Esophagus muscularis mucosa (tissue), 4 donors: ENCODE measurements at regions not wholly inside any gene's neighbourhood (a gene's known extent, or its start where the extent isn't known, plus 50 kb on each side); places are given as distances from the start of the nearest gene placed in this dataset.

Experiments used
- DNase-seq: peaks from one replicate; pipeline ENCODE4 v3.0.0-alpha.2; 2017; ENCODE audit errors: extremely low spot score
- H3K27ac ChIP-seq, 4 donors: fragments of 200-600 bp; sonication (generic); replicated peaks in 1 of 4; 1 replicate in 3 of 4; 2 replicates in 1 of 4; pipeline ENCODE4 v1.5.1; 2016 to 2019; ENCODE audit warnings: mild to moderate bottlenecking in 1 of 4
- H3K27me3 ChIP-seq, 4 donors: fragments of 200-600 bp; sonication (generic); one replicate each; pipeline versions ENCODE4 v1.5.1 to v1.6.0; 2016 to 2019
- H3K36me3 ChIP-seq, 4 donors: fragments of 200-600 bp; sonication (generic); one replicate each; pipeline ENCODE4 v1.5.1; 2016 to 2019
- H3K4me1 ChIP-seq, 4 donors: fragments of 200-600 bp; sonication (generic); one replicate each; pipeline ENCODE4 v1.5.1; 2016 to 2019
- H3K4me3 ChIP-seq, 4 donors: fragments of 200-600 bp; sonication (generic); 1 replicate in 2 of 4; 2 replicates in 2 of 4; pipeline ENCODE4 v1.5.1; 2016 to 2019; ENCODE audit warnings: mild to moderate bottlenecking in 4 of 4, moderate library complexity in 1 of 4
- H3K9me3 ChIP-seq, 4 donors: fragments of 200-600 bp; sonication (generic); 1 replicate in 3 of 4; 2 replicates in 1 of 4; pipeline ENCODE4 v1.5.1; 2016 to 2019
- CTCF ChIP-seq, 3 experiments: fragments of 200-600 bp in 2 of 3; fragments of 450-650 bp in 1 of 3; sonication (generic) in 2 of 3; IDR thresholded peaks; one replicate each; pipeline ENCODE4 v1.5.1; 2017 to 2019; ENCODE audit warnings: antibody characterized with exemption in 3 of 3, mild to moderate bottlenecking in 2 of 3, moderate library complexity in 1 of 3
- EP300 ChIP-seq: sonication (generic); formaldehyde crosslinking; IDR thresholded peaks from one replicate; pipeline ENCODE4 v1.6.1; 2017; ENCODE audit warnings: antibody characterized with exemption
- POLR2A ChIP-seq: fragments of 450-650 bp; IDR thresholded peaks from one replicate; pipeline ENCODE4 v1.6.1; 2017; ENCODE audit warnings: antibody characterized with exemption, moderate library complexity, mild to moderate bottlenecking, low read depth
- POLR2AphosphoS5 ChIP-seq, 2 donors: sonication (generic); formaldehyde crosslinking; IDR thresholded peaks; one replicate each; pipeline ENCODE4 v1.6.1; 2017; ENCODE audit warnings: antibody characterized with exemption in 2 of 2
- WGBS: methylation state at CpG from one replicate; pipeline ENCODE4 v1.1.5; 2018; 5-methylcytosine and 5-hydroxymethylcytosine counted together
- intact Hi-C: fragments of 100-400 bp; cut with DNase I; formaldehyde crosslinking; loops from one replicate; pipeline ENCODE4 v1.15.1; 2023

- WGBS: 70% methylated on average over 5 of the region's 5 CpGs
- Histone ChIP-seq H3K9me3 (no peaks in the 10 kb centered on the region), H3K4me1 (peaks cover 14 to 23% (median 18%) of the 10 kb centered on the region in 4 donors), H3K36me3 (no peaks in the 10 kb centered on the region), H3K27ac (peak overlapping the region; percentile 42 to 56 (median 48)), H3K4me3 (no peak overlapping the region), H3K27me3 (no peaks in the 10 kb centered on the region)
- DNase-seq: no peak
- intact Hi-C loops: no loop called here
- TF ChIP-seq EP300: no peak
- TF ChIP-seq POLR2AphosphoS5 (IDR thresholded peaks at IDR 0.05): no peak
- TF ChIP-seq CTCF (IDR thresholded peaks at IDR 0.05): no peak
- TF ChIP-seq POLR2A: no peak
Observed at GRCh38 chr2:64213532-64214275, 69.5 kb upstream of the PELI1 start.

GRCh38 chr2:64214281-64215115 is 70.3 kb upstream of the PELI1 start:
- DNase-seq: no peak

GRCh38 chr2:64217198-64217869 is 73.1 kb upstream of the PELI1 start:
- TF ChIP-seq CTCF (IDR thresholded peaks at IDR 0.05): no peak
- TF ChIP-seq POLR2AphosphoS5 (IDR thresholded peaks at IDR 0.05): no peak
- no peak for TF ChIP-seq POLR2A
- no peak for TF ChIP-seq EP300

More at GRCh38 chr2:64214281-64215115, 70.3 kb upstream of the PELI1 start:
- WGBS: 35% methylated on average over 5 of the region's 5 CpGs
- Histone ChIP-seq H3K9me3 (no peaks in the 10 kb centered on the region), H3K27ac (peak overlapping the region; percentile 41 to 56 (median 48)), H3K4me1 (peaks cover 14 to 23% (median 18%) of the 10 kb centered on the region in 4 donors), H3K36me3 (no peaks in the 10 kb centered on the region), H3K4me3 (no peak overlapping the region), H3K27me3 (no peaks in the 10 kb centered on the region)
- intact Hi-C loops: no loop called here
- TF ChIP-seq CTCF (IDR thresholded peaks at IDR 0.05) (no peak), EP300 (no peak), POLR2A (no peak), POLR2AphosphoS5 (IDR thresholded peaks at IDR 0.05) (peak; percentile 36 to 46)

GRCh38 chr2:64218137-64218802 is 74.0 kb upstream of the PELI1 start:
- Histone ChIP-seq H3K4me3 (no peak overlapping the region), H3K36me3 (no peaks in the 10 kb centered on the region), H3K27me3 (no peaks in the 10 kb centered on the region), H3K27ac (no peak overlapping the region), H3K9me3 (no peaks in the 10 kb centered on the region), H3K4me1 (peaks cover 38 to 48% (median 39%) of the 10 kb centered on the region in 4 donors)
- intact Hi-C loops: no loop called here
- TF ChIP-seq CTCF (IDR thresholded peaks at IDR 0.05): no peak
- no peak for TF ChIP-seq POLR2AphosphoS5 (IDR thresholded peaks at IDR 0.05)
- TF ChIP-seq EP300: no peak
- TF ChIP-seq POLR2A: no peak
- DNase-seq: no peak
- 68% methylated on average over 4 of the region's 4 CpGs for WGBS

More at GRCh38 chr2:64217198-64217869, 73.1 kb upstream of the PELI1 start:
- Histone ChIP-seq H3K27ac (no peak overlapping the region), H3K27me3 (no peaks in the 10 kb centered on the region), H3K4me3 (no peak overlapping the region), H3K36me3 (no peaks in the 10 kb centered on the region), H3K9me3 (no peaks in the 10 kb centered on the region), H3K4me1 (peaks cover 29 to 44% (median 31%) of the 10 kb centered on the region in 4 donors)
- WGBS: 94% methylated on average over 9 of the region's 9 CpGs
- intact Hi-C loops: no loop called here
- DNase-seq: peak; percentile 89
